ENCODE measurements at regions not wholly inside any gene's neighbourhood (a gene's known extent, or its start where the extent isn't known, plus 50 kb on each side); places are given as distances from the start of the nearest gene placed in this dataset.

- no peak for ATAC-seq (ENCODE audit: insufficient number of reproducible peaks, low FRiP score, low read depth)
- H3K27ac ChIP-seq = no peak overlapping the region
- H3K27me3 ChIP-seq (replicated peaks; ENCODE audit: insufficient read depth) = no peaks in the 10 kb centered on the region
- no peaks in the 10 kb centered on the region for H3K4me1 ChIP-seq (ENCODE audit: control insufficient read depth in 1 of 2, low read depth in 2 of 2)
- no peak overlapping the region for H3K4me3 ChIP-seq
- no peak for DNase-seq (ENCODE audit: low spot score)
- TF ChIP-seq, protein P1, sequence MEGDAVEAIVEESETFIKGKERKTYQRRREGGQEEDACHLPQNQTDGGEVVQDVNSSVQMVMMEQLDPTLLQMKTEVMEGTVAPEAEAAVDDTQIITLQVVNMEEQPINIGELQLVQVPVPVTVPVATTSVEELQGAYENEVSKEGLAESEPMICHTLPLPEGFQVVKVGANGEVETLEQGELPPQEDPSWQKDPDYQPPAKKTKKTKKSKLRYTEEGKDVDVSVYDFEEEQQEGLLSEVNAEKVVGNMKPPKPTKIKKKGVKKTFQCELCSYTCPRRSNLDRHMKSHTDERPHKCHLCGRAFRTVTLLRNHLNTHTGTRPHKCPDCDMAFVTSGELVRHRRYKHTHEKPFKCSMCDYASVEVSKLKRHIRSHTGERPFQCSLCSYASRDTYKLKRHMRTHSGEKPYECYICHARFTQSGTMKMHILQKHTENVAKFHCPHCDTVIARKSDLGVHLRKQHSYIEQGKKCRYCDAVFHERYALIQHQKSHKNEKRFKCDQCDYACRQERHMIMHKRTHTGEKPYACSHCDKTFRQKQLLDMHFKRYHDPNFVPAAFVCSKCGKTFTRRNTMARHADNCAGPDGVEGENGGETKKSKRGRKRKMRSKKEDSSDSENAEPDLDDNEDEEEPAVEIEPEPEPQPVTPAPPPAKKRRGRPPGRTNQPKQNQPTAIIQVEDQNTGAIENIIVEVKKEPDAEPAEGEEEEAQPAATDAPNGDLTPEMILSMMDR (IDR thresholded peaks at IDR 0.05) = no peak
- no peaks in the 10 kb centered on the region for H3K36me3 ChIP-seq
- H3K9me3 ChIP-seq = no peaks in the 10 kb centered on the region
These were observed 143.7 kb upstream of the SYT4 start for GRCh38 chr18:43420950-43421349.

DNA sequence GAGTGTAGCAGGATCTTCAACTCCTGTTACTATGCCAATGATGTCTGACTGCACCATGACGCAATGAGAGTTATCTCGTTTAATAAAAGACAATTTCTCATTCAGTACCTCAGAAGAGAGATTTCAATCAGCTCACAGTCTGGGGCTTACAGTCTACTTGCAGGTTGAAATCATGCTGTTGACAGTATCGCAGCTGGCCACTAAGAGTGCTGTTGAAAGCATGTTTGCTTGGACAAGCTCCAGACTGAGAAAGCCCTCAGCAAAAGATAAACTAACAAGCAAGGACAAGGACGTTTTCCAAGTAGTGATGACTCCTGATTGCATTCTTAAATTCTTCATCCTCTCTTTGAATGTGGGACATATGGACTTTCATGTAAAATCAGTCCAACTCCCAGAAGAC is 145.2 kb upstream of the SYT4 start:
- H3K36me3 ChIP-seq = no peaks in the 10 kb centered on the region
- no peaks in the 10 kb centered on the region for H3K4me1 ChIP-seq (ENCODE audit: control insufficient read depth in 1 of 2, low read depth in 2 of 2)
- no peak for ATAC-seq (ENCODE audit: insufficient number of reproducible peaks, low FRiP score, low read depth)
- TF ChIP-seq, protein P1 (IDR thresholded peaks at IDR 0.05) = no peak
- DNase-seq (ENCODE audit: low spot score) = no peak
- H3K4me3 ChIP-seq = no peak overlapping the region
- no peaks in the 10 kb centered on the region for H3K27me3 ChIP-seq (replicated peaks; ENCODE audit: insufficient read depth)
- no peaks in the 10 kb centered on the region for H3K9me3 ChIP-seq
- no peak overlapping the region for H3K27ac ChIP-seq

DNA sequence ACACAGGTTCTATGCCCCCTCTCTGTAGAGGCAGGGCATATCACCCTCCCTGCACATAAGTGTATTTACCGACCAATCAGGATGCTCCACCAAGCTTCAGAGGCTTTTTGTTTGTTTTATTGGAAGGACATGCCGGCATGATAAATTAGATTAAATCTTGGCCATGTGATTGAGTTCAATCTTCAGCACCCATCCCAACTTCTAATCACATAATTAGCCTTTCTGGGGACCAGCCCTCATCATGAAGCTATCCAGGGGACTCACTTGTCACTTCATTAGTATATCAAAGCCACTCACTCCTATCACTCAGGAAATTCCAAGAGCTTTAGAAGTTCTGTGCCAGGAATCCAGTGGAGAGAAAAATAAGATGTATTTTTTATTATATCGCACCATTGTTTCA is 158.6 kb upstream of the SYT4 start:
- no peak overlapping the region for H3K27ac ChIP-seq
- peaks cover 4% of the 10 kb centered on the region for H3K9me3 ChIP-seq
- DNase-seq (ENCODE audit: low spot score) = no peak
- TF ChIP-seq, protein P1 (IDR thresholded peaks at IDR 0.05) = no peak
- no peaks in the 10 kb centered on the region for H3K27me3 ChIP-seq (replicated peaks; ENCODE audit: insufficient read depth)
- no peak overlapping the region for H3K4me3 ChIP-seq
- H3K4me1 ChIP-seq (ENCODE audit: control insufficient read depth in 1 of 2, low read depth in 2 of 2) = no peaks in the 10 kb centered on the region
- H3K36me3 ChIP-seq = no peaks in the 10 kb centered on the region
- ATAC-seq (ENCODE audit: insufficient number of reproducible peaks, low FRiP score, low read depth) = no peak

- no peaks in the 10 kb centered on the region for H3K36me3 ChIP-seq
- no peaks in the 10 kb centered on the region for H3K27me3 ChIP-seq (replicated peaks; ENCODE audit: insufficient read depth)
- ATAC-seq (ENCODE audit: insufficient number of reproducible peaks, low FRiP score, low read depth) (no peak), DNase-seq (ENCODE audit: low spot score) (no peak)
- no peaks in the 10 kb centered on the region for H3K4me1 ChIP-seq (ENCODE audit: control insufficient read depth in 1 of 2, low read depth in 2 of 2)
- TF ChIP-seq, protein P1 (IDR thresholded peaks at IDR 0.05) = no peak
- H3K9me3 ChIP-seq = peaks cover 4% of the 10 kb centered on the region
- H3K4me3 ChIP-seq = no peak overlapping the region
- no peak overlapping the region for H3K27ac ChIP-seq
These were observed 164.8 kb upstream of the SYT4 start for GRCh38 chr18:43442131-43442530.

GRCh38 chr18:43442571-43442970 is 165.3 kb upstream of the SYT4 start:
- Histone ChIP-seq H3K9me3 (peaks cover 4% of the 10 kb centered on the region), H3K27ac (no peak overlapping the region), H3K4me1 (ENCODE audit: control insufficient read depth in 1 of 2, low read depth in 2 of 2) (no peaks in the 10 kb centered on the region), H3K27me3 (replicated peaks; ENCODE audit: insufficient read depth) (no peaks in the 10 kb centered on the region), H3K4me3 (no peak overlapping the region), H3K36me3 (no peaks in the 10 kb centered on the region)
- DNase-seq (ENCODE audit: low spot score) (no peak), ATAC-seq (ENCODE audit: insufficient number of reproducible peaks, low FRiP score, low read depth) (no peak)
- TF ChIP-seq, protein P1 (IDR thresholded peaks at IDR 0.05) = no peak

Measured in thoracic aorta (tissue), 2 donors.